Keratinocyte (primary cell): ENCODE measurements at regions not wholly inside any gene's neighbourhood (a gene's known extent, or its start where the extent isn't known, plus 50 kb on each side); places are given as distances from the start of the nearest gene placed in this dataset.

Experiments
- DNase-seq: peaks from one replicate; pipeline ENCODE4 v3.0.0-alpha.2; 2011; ENCODE audit warnings: low read depth, missing footprints, low spot score
- FAIRE-seq: peaks from 2 replicates; lab custom pipeline; 2011; peaks lifted over from hg19 to GRCh38; lab: Jason Lieb, UNC
- H2AFZ ChIP-seq: 2 replicates; pipeline ENCODE4 v1.6.0; 2012; ENCODE audit warnings: low read length, control low read depth, inconsistent platforms; ENCODE audit not compliant: control insufficient read depth
- H3K27ac ChIP-seq: 2 replicates; pipeline ENCODE4 v1.5.1; 2011; ENCODE audit warnings: low read length; ENCODE audit not compliant: control insufficient read depth, insufficient read depth
- H3K27me3 ChIP-seq: 3 replicates; pipeline ENCODE4 v1.6.0; 2011; ENCODE audit warnings: low read length; ENCODE audit not compliant: control insufficient read depth, insufficient read depth; ENCODE audit errors: extremely low read depth
- H3K36me3 ChIP-seq, 2 experiments: 2 replicates in 1 of 2; 3 replicates in 1 of 2; pipeline ENCODE4 v1.5.1; 2011; ENCODE audit warnings: low read length in 2 of 2, mild to moderate bottlenecking in 1 of 2; ENCODE audit not compliant: control insufficient read depth in 2 of 2, insufficient read depth in 2 of 2; ENCODE audit errors: extremely low read depth in 1 of 2
- H3K4me1 ChIP-seq: 3 replicates; pipeline ENCODE4 v1.5.1; 2011; ENCODE audit warnings: low read length; ENCODE audit not compliant: control insufficient read depth, insufficient read depth; ENCODE audit errors: extremely low read depth
- H3K4me2 ChIP-seq: 3 replicates; pipeline ENCODE4 v1.6.0; 2011; ENCODE audit warnings: low read depth, low read length; ENCODE audit not compliant: control insufficient read depth, insufficient read depth; ENCODE audit errors: extremely low read depth
- H3K4me3 ChIP-seq, 3 experiments: fragments of 200-600 bp in 1 of 3; sonication (generic) in 1 of 3; 2 replicates in 2 of 3; 3 replicates in 1 of 3; pipeline ENCODE4 v1.5.1; 2011 to 2016; ENCODE audit warnings: low read length in 3 of 3, mild to moderate bottlenecking in 3 of 3, control low read depth in 2 of 3, inconsistent platforms in 1 of 3, low read depth in 1 of 3, mixed read lengths in 1 of 3, mixed run types in 1 of 3, moderate library complexity in 1 of 3; ENCODE audit not compliant: control insufficient read depth in 2 of 3, insufficient read depth in 2 of 3; ENCODE audit errors: extremely low read depth in 1 of 3
- H3K79me2 ChIP-seq: 2 replicates; pipeline ENCODE4 v1.6.0; 2012; ENCODE audit warnings: low read length; ENCODE audit not compliant: control insufficient read depth, insufficient read depth
- H3K9ac ChIP-seq: 3 replicates; pipeline ENCODE4 v1.6.0; 2011; ENCODE audit warnings: low read length; ENCODE audit not compliant: control insufficient read depth, insufficient read depth; ENCODE audit errors: extremely low read depth
- H3K9me1 ChIP-seq: 3 replicates; pipeline ENCODE4 v1.6.0; 2011; ENCODE audit warnings: low read length; ENCODE audit not compliant: control insufficient read depth, insufficient read depth; ENCODE audit errors: extremely low read depth
- H3K9me3 ChIP-seq: 2 replicates; pipeline ENCODE4 v1.5.1; 2012; ENCODE audit warnings: low read depth, low read length; ENCODE audit not compliant: control insufficient read depth
- H4K20me1 ChIP-seq: 3 replicates; pipeline ENCODE4 v1.6.0; 2011; ENCODE audit warnings: low read length; ENCODE audit not compliant: control insufficient read depth, insufficient read depth; ENCODE audit errors: extremely low read depth
- CTCF ChIP-seq, 3 experiments: IDR thresholded peaks in 1 of 3; conservative IDR thresholded peaks in 1 of 3; optimal IDR thresholded peaks in 1 of 3; 2 replicates in 2 of 3; 3 replicates in 1 of 3; pipeline versions ENCODE3 to v1.5.1; 2011; ENCODE audit warnings: low read length in 3 of 3, mild to moderate bottlenecking in 3 of 3, moderate library complexity in 2 of 3, control low read depth in 1 of 3, inconsistent platforms in 1 of 3; ENCODE audit not compliant: insufficient read depth in 2 of 3; ENCODE audit errors: extremely low read depth in 1 of 3
- EZH2 ChIP-seq: IDR thresholded peaks from one replicate; pipeline ENCODE4 v1.6.1; 2012; ENCODE audit warnings: inconsistent platforms, mild to moderate bottlenecking, low read length, moderate library complexity
- dilution Hi-C: fragments of 300-500 bp; cut with MboI; formaldehyde crosslinking; loops from one replicate; pipeline ENCODE4 v1.7.0; 2020; ENCODE audit warnings: low sequenced_read_pairs; ENCODE audit not compliant: extremely low pct_ligation_motif_present

- no peak for FAIRE-seq
- no peaks in the 10 kb centered on the region for H3K79me2 ChIP-seq
- no peaks in the 10 kb centered on the region for H3K9me3 ChIP-seq
- no peak overlapping the region for H3K4me2 ChIP-seq
- dilution Hi-C loops, result no loop called here
- no peak overlapping the region for H2AFZ ChIP-seq
- no peak overlapping the region for H3K27ac ChIP-seq
- H3K4me3 ChIP-seq, result no peak overlapping the region
- no peaks in the 10 kb centered on the region for H4K20me1 ChIP-seq
- TF ChIP-seq CTCF (optimal IDR thresholded peaks at IDR 0.05 in 1 of 3, IDR thresholded peaks at IDR 0.05 in 1 of 3, conservative IDR thresholded peaks at IDR 0.05 in 1 of 3; ENCODE audit: extremely low read depth in 1 of 3, insufficient read depth in 2 of 3, low read length in 3 of 3) (no peak), EZH2 (no peak)
- H3K9ac ChIP-seq, result no peak overlapping the region
- no peak for DNase-seq
- H3K36me3 ChIP-seq, result no peaks in the 10 kb centered on the region
- no peaks in the 10 kb centered on the region for H3K4me1 ChIP-seq
- H3K9me1 ChIP-seq, result no peaks in the 10 kb centered on the region
- H3K27me3 ChIP-seq, result no peaks in the 10 kb centered on the region
These were observed 109.9 kb upstream of the DDX53 start for GRCh38 chrX:22889819-22890218.

GRCh38 chrX:22912616-22913015 is 87.1 kb upstream of the DDX53 start:
- Histone ChIP-seq H2AFZ (no peak overlapping the region), H3K9me3 (no peaks in the 10 kb centered on the region), H3K79me2 (no peaks in the 10 kb centered on the region), H3K4me2 (no peak overlapping the region), H3K9ac (no peak overlapping the region), H4K20me1 (no peaks in the 10 kb centered on the region), H3K27ac (no peak overlapping the region), H3K4me1 (no peaks in the 10 kb centered on the region), H3K36me3 (no peaks in the 10 kb centered on the region), H3K4me3 (no peak overlapping the region), H3K27me3 (no peaks in the 10 kb centered on the region), H3K9me1 (no peaks in the 10 kb centered on the region)
- no peak for FAIRE-seq
- TF ChIP-seq EZH2, result no peak
- dilution Hi-C loops, result no loop called here
- DNase-seq, result no peak

GRCh38 chrX:22922961-22923360 is 76.8 kb upstream of the DDX53 start:
- no peak overlapping the region for H2AFZ ChIP-seq
- H3K4me3 ChIP-seq, result no peak overlapping the region
- no peaks in the 10 kb centered on the region for H3K27me3 ChIP-seq
- dilution Hi-C loops, result no loop called here
- FAIRE-seq (no peak), DNase-seq (no peak)
- no peaks in the 10 kb centered on the region for H3K4me1 ChIP-seq
- no peaks in the 10 kb centered on the region for H3K9me3 ChIP-seq
- H3K9me1 ChIP-seq, result no peaks in the 10 kb centered on the region
- H3K27ac ChIP-seq, result no peak overlapping the region
- TF ChIP-seq CTCF (optimal IDR thresholded peaks at IDR 0.05 in 1 of 3, IDR thresholded peaks at IDR 0.05 in 1 of 3, conservative IDR thresholded peaks at IDR 0.05 in 1 of 3; ENCODE audit: extremely low read depth in 1 of 3, insufficient read depth in 2 of 3, low read length in 3 of 3), result no peak
- TF ChIP-seq EZH2, result no peak
- no peaks in the 10 kb centered on the region for H4K20me1 ChIP-seq
- no peaks in the 10 kb centered on the region for H3K79me2 ChIP-seq
- no peaks in the 10 kb centered on the region for H3K36me3 ChIP-seq
- H3K4me2 ChIP-seq, result no peak overlapping the region
- no peak overlapping the region for H3K9ac ChIP-seq
